Epithelial cell of proximal tubule (primary cell): ENCODE measurements at regions not wholly inside any gene's neighbourhood (a gene's known extent, or its start where the extent isn't known, plus 50 kb on each side); places are given as distances from the start of the nearest gene placed in this dataset.
"Not testable (repeated sequence)": the region's sequence is repeated elsewhere in the genome, so short reads cannot be mapped to it uniquely, and the experiment has no call there.

ENCODE experiments used
- DNase-seq: peaks from one replicate; pipeline ENCODE4 v3.0.0-alpha.2; 2011; ENCODE audit warnings: low read depth
- H3K4me3 ChIP-seq: 2 replicates; pipeline ENCODE4 v1.5.1; 2011; ENCODE audit warnings: low read depth, mild to moderate bottlenecking, low read length
- CTCF ChIP-seq: conservative IDR thresholded peaks from 2 replicates; pipeline ENCODE4 v1.5.1; 2012; ENCODE audit warnings: low read depth, mild to moderate bottlenecking, low read length

DNA sequence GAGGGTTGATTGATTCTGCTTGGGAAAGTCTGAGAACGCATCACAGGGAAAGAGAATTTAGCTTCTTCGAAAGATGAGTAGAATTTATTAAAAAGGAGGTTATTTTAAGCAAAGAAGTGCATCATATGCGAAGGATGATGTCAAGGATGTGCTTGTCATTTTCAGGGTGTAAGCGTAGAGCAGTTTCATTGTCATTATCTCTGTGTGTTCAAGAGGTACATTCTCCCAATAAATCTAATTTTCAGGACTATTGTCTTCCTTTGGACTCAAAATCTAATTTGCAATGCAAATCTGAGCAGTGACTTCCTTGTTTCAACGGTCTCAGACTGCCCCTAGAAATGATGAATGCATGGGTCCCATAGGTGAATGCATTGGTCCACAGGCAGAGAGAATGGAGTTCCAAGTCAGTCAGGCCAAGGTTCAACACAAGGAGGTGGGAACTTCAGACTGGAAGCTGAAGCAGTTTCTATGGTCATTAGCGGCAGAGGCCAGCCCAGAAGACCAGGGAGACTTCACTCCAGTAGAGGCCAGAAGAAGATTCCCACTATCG, 99.8 kb downstream of the CDC42EP3 start:
- no peak overlapping the region for H3K4me3 ChIP-seq
- no peak for TF ChIP-seq CTCF
- no peak for DNase-seq

GRCh38 chr2:37573451-37574388, 97.7 kb downstream of the CDC42EP3 start:
- no peak for TF ChIP-seq CTCF
- H3K4me3 ChIP-seq, result no peak overlapping the region
- DNase-seq, result no peak

- TF ChIP-seq CTCF, result peak; percentile 43
- DNase-seq, result no peak
Measured at GRCh38 chr2:37575780-37576179, 95.7 kb downstream of the CDC42EP3 start.

DNA sequence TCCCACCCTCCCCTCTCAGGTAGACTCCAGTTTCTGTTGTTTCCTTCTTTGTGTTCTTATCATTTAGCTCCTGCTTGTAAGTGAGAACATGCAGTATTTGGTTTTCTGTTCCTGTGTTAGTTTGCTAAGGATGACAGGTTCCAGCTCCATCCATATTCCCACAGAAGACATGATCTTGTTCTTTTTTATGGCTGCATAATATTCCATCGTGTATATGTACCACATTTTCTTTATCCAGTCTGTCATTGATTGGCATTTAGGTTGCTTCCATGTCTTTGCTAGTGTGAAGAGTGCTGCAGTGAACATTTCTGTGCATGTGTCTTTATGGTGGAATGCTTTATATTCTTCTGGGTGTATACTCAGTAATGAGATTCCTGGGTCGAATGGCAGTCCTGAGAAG, 95.2 kb downstream of the CDC42EP3 start:
- not testable (repeated sequence) for H3K4me3 ChIP-seq, DNase-seq

More at GRCh38 chr2:37575780-37576179, 95.7 kb downstream of the CDC42EP3 start:
- no peak overlapping the region for H3K4me3 ChIP-seq

- no peak for TF ChIP-seq CTCF
- no peak overlapping the region for H3K4me3 ChIP-seq
- DNase-seq, result no peak
Measured at GRCh38 chr2:37576831-37577230, 94.6 kb downstream of the CDC42EP3 start.

- DNase-seq, result no peak
- no peak overlapping the region for H3K4me3 ChIP-seq
- TF ChIP-seq CTCF, result no peak
Measured at GRCh38 chr2:37579192-37579713, 92.2 kb downstream of the CDC42EP3 start.

- H3K4me3 ChIP-seq, DNase-seq: not testable (repeated sequence)
Measured at GRCh38 chr2:37579949-37580348, 91.5 kb downstream of the CDC42EP3 start.

DNA sequence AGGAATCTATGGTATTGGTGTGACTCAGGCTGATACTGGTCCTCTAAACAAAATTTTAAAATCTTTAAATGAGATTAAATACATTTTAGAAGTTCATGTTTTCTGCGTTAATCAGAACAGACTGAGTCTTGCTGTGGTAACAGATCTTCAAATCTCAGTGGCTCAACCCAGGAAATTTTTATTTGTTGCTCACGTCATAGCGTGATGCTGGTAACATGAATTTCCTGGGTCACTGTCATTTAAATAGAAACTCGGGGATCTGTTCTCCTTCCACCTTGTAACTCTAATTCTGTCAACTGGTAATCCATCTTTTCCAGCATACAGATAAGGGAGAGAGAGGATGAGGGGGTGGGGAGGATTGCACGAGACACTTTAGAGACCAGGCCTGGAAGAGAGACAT, 90.0 kb downstream of the CDC42EP3 start:
- TF ChIP-seq CTCF, result no peak
- H3K4me3 ChIP-seq, result no peak overlapping the region
- no peak for DNase-seq
